Uterus (tissue), 2 donors: ENCODE measurements at regions not wholly inside any gene's neighbourhood (a gene's known extent, or its start where the extent isn't known, plus 50 kb on each side); places are given as distances from the start of the nearest gene placed in this dataset.

Experiments
- POLR2A ChIP-seq, 2 donors: fragments of 450-650 bp; IDR thresholded peaks; one replicate each; pipeline ENCODE4 v1.6.1; 2016; ENCODE audit warnings: antibody characterized with exemption in 2 of 2, mild to moderate bottlenecking in 1 of 2, moderate library complexity in 1 of 2
- TF ChIP-seq, protein P1 (sequence below), 4 experiments: fragments of 200-600 bp in 2 of 4; fragments of 450-650 bp in 2 of 4; sonication (generic) in 2 of 4; IDR thresholded peaks; one replicate each; pipeline ENCODE4 v1.5.1; 2016 to 2019; ENCODE audit warnings: antibody characterized with exemption in 4 of 4, mild to moderate bottlenecking in 2 of 4, moderate library complexity in 1 of 4

DNA sequence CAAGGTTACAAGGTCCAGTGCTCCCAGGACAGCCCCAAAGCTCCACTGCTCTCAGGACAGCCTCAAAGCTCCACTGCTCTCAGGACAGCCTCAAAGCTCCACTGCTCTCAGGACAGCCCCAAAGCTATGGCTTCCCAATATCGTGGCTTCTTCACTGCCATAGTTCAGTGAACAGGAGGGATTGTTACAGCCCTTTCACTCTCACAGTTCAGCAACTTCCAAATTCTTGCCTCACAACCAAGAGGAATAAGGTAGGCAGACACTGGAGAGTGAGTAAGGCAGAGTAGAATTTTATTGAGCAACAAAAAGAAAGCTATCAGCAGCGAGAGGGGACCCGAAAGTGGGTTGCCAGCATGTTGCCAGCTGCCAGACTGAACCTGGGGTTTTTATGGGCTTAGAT, 277.6 kb downstream of the CDH10 start:
- TF ChIP-seq, protein P1, sequence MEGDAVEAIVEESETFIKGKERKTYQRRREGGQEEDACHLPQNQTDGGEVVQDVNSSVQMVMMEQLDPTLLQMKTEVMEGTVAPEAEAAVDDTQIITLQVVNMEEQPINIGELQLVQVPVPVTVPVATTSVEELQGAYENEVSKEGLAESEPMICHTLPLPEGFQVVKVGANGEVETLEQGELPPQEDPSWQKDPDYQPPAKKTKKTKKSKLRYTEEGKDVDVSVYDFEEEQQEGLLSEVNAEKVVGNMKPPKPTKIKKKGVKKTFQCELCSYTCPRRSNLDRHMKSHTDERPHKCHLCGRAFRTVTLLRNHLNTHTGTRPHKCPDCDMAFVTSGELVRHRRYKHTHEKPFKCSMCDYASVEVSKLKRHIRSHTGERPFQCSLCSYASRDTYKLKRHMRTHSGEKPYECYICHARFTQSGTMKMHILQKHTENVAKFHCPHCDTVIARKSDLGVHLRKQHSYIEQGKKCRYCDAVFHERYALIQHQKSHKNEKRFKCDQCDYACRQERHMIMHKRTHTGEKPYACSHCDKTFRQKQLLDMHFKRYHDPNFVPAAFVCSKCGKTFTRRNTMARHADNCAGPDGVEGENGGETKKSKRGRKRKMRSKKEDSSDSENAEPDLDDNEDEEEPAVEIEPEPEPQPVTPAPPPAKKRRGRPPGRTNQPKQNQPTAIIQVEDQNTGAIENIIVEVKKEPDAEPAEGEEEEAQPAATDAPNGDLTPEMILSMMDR (IDR thresholded peaks at IDR 0.05), result no peak
- no peak for TF ChIP-seq POLR2A (IDR thresholded peaks at IDR 0.05)
